ENCODE measurements at regions not wholly inside any gene's neighbourhood (a gene's known extent, or its start where the extent isn't known, plus 50 kb on each side); places are given as distances from the start of the nearest gene placed in this dataset.
"Not testable (repeated sequence)": the region's sequence is repeated elsewhere in the genome, so short reads cannot be mapped to it uniquely, and the experiment has no call there.

GRCh38 chr4:178958725-178959440 is 1516.6 kb upstream of the AGA start:
- DNase-seq (ENCODE audit: low read depth) = no peak

- no peak for DNase-seq (ENCODE audit: low read depth)
Observed at GRCh38 chr4:178963446-178964045, 1521.3 kb upstream of the AGA start.

GRCh38 chr4:178966644-178967043 is 1524.4 kb upstream of the AGA start:
- DNase-seq (ENCODE audit: low read depth) = no peak

- no peak for DNase-seq (ENCODE audit: low read depth)
Observed at GRCh38 chr4:178970433-178971140, 1528.3 kb upstream of the AGA start.

- no peak for DNase-seq (ENCODE audit: low read depth)
Observed at GRCh38 chr4:178976861-178977260, 1534.6 kb upstream of the AGA start.

- DNase-seq (ENCODE audit: low read depth) = no peak
Observed at GRCh38 chr4:178993306-178993705, 1551.1 kb upstream of the AGA start.

- DNase-seq (ENCODE audit: low read depth) = no peak
Observed at GRCh38 chr4:179001918-179002317, 1559.7 kb upstream of the AGA start.

- no peak for DNase-seq (ENCODE audit: low read depth)
Observed at GRCh38 chr4:179007755-179008154, 1565.5 kb upstream of the AGA start.

- no peak for DNase-seq (ENCODE audit: low read depth)
Observed at GRCh38 chr4:179017581-179017980, 1575.3 kb upstream of the AGA start.

GRCh38 chr4:179027569-179027968 is 1585.3 kb upstream of the AGA start:
- DNase-seq (ENCODE audit: low read depth) = no peak

- DNase-seq (ENCODE audit: low read depth) = no peak
Observed at GRCh38 chr4:179028321-179028720, 1586.1 kb upstream of the AGA start.

GRCh38 chr4:179029683-179030082 is 1587.4 kb upstream of the AGA start:
- DNase-seq (ENCODE audit: low read depth) = no peak

GRCh38 chr4:179040259-179040658 is 1598.0 kb upstream of the AGA start:
- no peak for DNase-seq (ENCODE audit: low read depth)

GRCh38 chr4:179048839-179049453 is 1606.7 kb upstream of the AGA start:
- DNase-seq (ENCODE audit: low read depth) = no peak

GRCh38 chr4:179051206-179051605 is 1609.0 kb upstream of the AGA start:
- DNase-seq (ENCODE audit: low read depth) = no peak

- no peak for DNase-seq (ENCODE audit: low read depth)
Observed at GRCh38 chr4:179059396-179059795, 1617.2 kb upstream of the AGA start.

- not testable (repeated sequence) for DNase-seq (ENCODE audit: low read depth)
Observed at GRCh38 chr4:179066254-179066653, 1624.0 kb upstream of the AGA start.

GRCh38 chr4:179071131-179071530 is 1628.9 kb upstream of the AGA start:
- no peak for DNase-seq (ENCODE audit: low read depth)

GRCh38 chr4:179076865-179077264 is 1634.6 kb upstream of the AGA start:
- DNase-seq (ENCODE audit: low read depth) = no peak

- peak; percentile 11 for DNase-seq (ENCODE audit: low read depth)
Observed at GRCh38 chr4:179095585-179096221, 1653.5 kb upstream of the AGA start.

GRCh38 chr4:179097741-179098140 is 1655.5 kb upstream of the AGA start:
- peak; percentile 5 for DNase-seq (ENCODE audit: low read depth)

- DNase-seq (ENCODE audit: low read depth) = peak; percentile 98
Observed at GRCh38 chr4:179110356-179110755, 1668.1 kb upstream of the AGA start.

Data from HT1080 (cell line).